CMK (cell line): ENCODE measurements at regions not wholly inside any gene's neighbourhood (a gene's known extent, or its start where the extent isn't known, plus 50 kb on each side); places are given as distances from the start of the nearest gene placed in this dataset.

Source experiments
- DNase-seq: peaks from one replicate; pipeline ENCODE4 v3.0.0-alpha.2; 2010; ENCODE audit warnings: low read depth

- no peak for DNase-seq
Measured at GRCh38 chr4:22870847-22871449, 178.2 kb downstream of the GBA3 start.

- no peak for DNase-seq
Measured at GRCh38 chr4:22869235-22869634, 176.5 kb downstream of the GBA3 start.
